Common myeloid progenitor, CD34-positive (primary cell): ENCODE measurements at regions not wholly inside any gene's neighbourhood (a gene's known extent, or its start where the extent isn't known, plus 50 kb on each side); places are given as distances from the start of the nearest gene placed in this dataset.

ENCODE experiments used
- CTCF ChIA-PET: fragments of 350-600 bp; sonication (Branson Sonifier 250); formaldehyde crosslinking; loops from one replicate; lab custom pipeline; 2021; ENCODE audit warnings: antibody characterized with exemption; lab: Charles Lee
- POLR2A ChIA-PET: fragments of 350-600 bp; sonication (Branson Sonifier 250); formaldehyde crosslinking; loops from one replicate; lab custom pipeline; 2021; ENCODE audit warnings: antibody characterized with exemption; lab: Charles Lee
- DNase-seq, 3 donors: peaks; one replicate each; pipeline versions ENCODE4 v3.0.0 to v3.0.0-alpha.2; 2013
- H3K27ac ChIP-seq, 2 experiments: 1 replicate in 1 of 2; 2 replicates in 1 of 2; pipeline ENCODE4 v1.7.0; 2013; ENCODE audit warnings: inconsistent platforms in 2 of 2, low read length in 2 of 2, mild to moderate bottlenecking in 2 of 2, low read depth in 1 of 2, moderate library complexity in 1 of 2; ENCODE audit not compliant: severe bottlenecking in 2 of 2, insufficient read depth in 1 of 2, poor library complexity in 1 of 2
- H3K27me3 ChIP-seq, 5 experiments: replicated peaks in 2 of 5; 1 replicate in 3 of 5; 2 replicates in 2 of 5; pipeline versions ENCODE4 v1.6.1 to v1.7.0; 2013; ENCODE audit warnings: low read length in 4 of 5, mild to moderate bottlenecking in 2 of 5, moderate library complexity in 2 of 5, inconsistent platforms in 1 of 5; ENCODE audit not compliant: insufficient read depth in 5 of 5, control insufficient read depth in 4 of 5
- H3K36me3 ChIP-seq, 4 experiments: 1 replicate in 2 of 4; 2 replicates in 2 of 4; pipeline versions ENCODE4 v1.6.1 to v1.7.0; 2013; ENCODE audit warnings: low read length in 3 of 4, control low read depth in 1 of 4, mild to moderate bottlenecking in 1 of 4; ENCODE audit not compliant: control insufficient read depth in 4 of 4, insufficient read depth in 4 of 4
- H3K4me1 ChIP-seq, 4 experiments: 1 replicate in 3 of 4; 2 replicates in 1 of 4; pipeline versions ENCODE4 v1.6.1 to v1.7.1; 2013; ENCODE audit warnings: low read length in 3 of 4, mild to moderate bottlenecking in 3 of 4, control low read depth in 1 of 4, inconsistent platforms in 1 of 4, moderate library complexity in 1 of 4; ENCODE audit not compliant: control insufficient read depth in 4 of 4, insufficient read depth in 4 of 4; ENCODE audit errors: control extremely low read depth in 1 of 4
- H3K4me3 ChIP-seq, 7 experiments: 1 replicate in 4 of 7; 2 replicates in 3 of 7; pipeline versions ENCODE4 v1.5.1 to v1.7.0; 2013; ENCODE audit warnings: mild to moderate bottlenecking in 7 of 7, low read length in 6 of 7, moderate library complexity in 6 of 7, inconsistent platforms in 2 of 7, low read depth in 2 of 7, control low read depth in 1 of 7; ENCODE audit not compliant: insufficient read depth in 4 of 7, control insufficient read depth in 1 of 7; ENCODE audit errors: extremely low read depth in 1 of 7
- H3K9me3 ChIP-seq, 5 experiments: 1 replicate in 4 of 5; 2 replicates in 1 of 5; pipeline versions ENCODE4 v1.6.1 to v1.7.1; 2013; ENCODE audit warnings: low read length in 4 of 5, mild to moderate bottlenecking in 2 of 5, inconsistent platforms in 1 of 5, low read depth in 1 of 5, moderate library complexity in 1 of 5; ENCODE audit not compliant: control insufficient read depth in 4 of 5, insufficient read depth in 2 of 5; ENCODE audit errors: control extremely low read depth in 1 of 5
- WGBS: methylation state at CpG from one replicate; pipeline ENCODE4 v1.1.5; 2013; ENCODE audit not compliant: insufficient coverage; 5-methylcytosine and 5-hydroxymethylcytosine counted together

- ChIA-PET CTCF (no interaction called here), POLR2A (no interaction called here)
- H3K4me1 ChIP-seq: peaks cover 0 to 6% (median under 1%) of the 10 kb centered on the region in 4 experiments
- DNase-seq: no peak
- H3K9me3 ChIP-seq: peaks cover 0 to 4% (median 0%) of the 10 kb centered on the region in 5 experiments
- H3K36me3 ChIP-seq: no peaks in the 10 kb centered on the region
- no peak overlapping the region for H3K4me3 ChIP-seq
- peaks cover 0 to 7% (median 0%) of the 10 kb centered on the region in 5 experiments for H3K27me3 ChIP-seq
- no peak overlapping the region for H3K27ac ChIP-seq
- 86% methylated on average over 1 of the region's 3 CpGs for WGBS
Observed at GRCh38 chr17:73769479-73769878, 125.2 kb upstream of the SDK2 start.

GRCh38 chr17:73770115-73770848 is 126.0 kb upstream of the SDK2 start:
- Histone ChIP-seq H3K27ac (no peak overlapping the region), H3K9me3 (peaks cover 0 to 4% (median 0%) of the 10 kb centered on the region in 5 experiments), H3K4me1 (peaks cover 0 to 6% (median under 1%) of the 10 kb centered on the region in 4 experiments), H3K36me3 (no peaks in the 10 kb centered on the region), H3K4me3 (no peak overlapping the region), H3K27me3 (peaks cover 0 to 7% (median 0%) of the 10 kb centered on the region in 5 experiments)
- 67% methylated on average over 8 of the region's 12 CpGs for whole genome bisulfite sequencing
- peak; percentile 9 to 64 (median 35) for DNase-seq
- ChIA-PET CTCF (no interaction called here), POLR2A (no interaction called here)

- H3K27me3 ChIP-seq: peaks cover 0 to 7% (median 0%) of the 10 kb centered on the region in 5 experiments
- ChIA-PET POLR2A (no interaction called here), CTCF (no interaction called here)
- no peak overlapping the region for H3K27ac ChIP-seq
- peaks cover 0 to 6% (median under 1%) of the 10 kb centered on the region in 4 experiments for H3K4me1 ChIP-seq
- 90% methylated on average over 3 of the region's 6 CpGs for WGBS
- no peaks in the 10 kb centered on the region for H3K36me3 ChIP-seq
- DNase-seq: no peak
- peaks cover 0 to 4% (median 0%) of the 10 kb centered on the region in 5 experiments for H3K9me3 ChIP-seq
- no peak overlapping the region for H3K4me3 ChIP-seq
Observed at GRCh38 chr17:73770849-73771229, 126.6 kb upstream of the SDK2 start.

GRCh38 chr17:73772107-73772705 is 128.0 kb upstream of the SDK2 start:
- POLR2A ChIA-PET: no interaction called here
- peaks cover 0 to 4% (median 0%) of the 10 kb centered on the region in 5 experiments for H3K9me3 ChIP-seq
- no peak overlapping the region for H3K4me3 ChIP-seq
- CTCF ChIA-PET: no interaction called here
- no peaks in the 10 kb centered on the region for H3K36me3 ChIP-seq
- DNase-seq: no peak
- H3K4me1 ChIP-seq: peaks cover 0 to 6% (median under 1%) of the 10 kb centered on the region in 4 experiments
- 84% methylated on average over 4 of the region's 5 CpGs for WGBS
- H3K27ac ChIP-seq: no peak overlapping the region
- peaks cover 0 to 7% (median 0%) of the 10 kb centered on the region in 5 experiments for H3K27me3 ChIP-seq

GRCh38 chr17:73773702-73774101 is 129.5 kb upstream of the SDK2 start:
- DNase-seq: peak in 2 of 3 donors; percentile 62 to 75
- H3K27me3 ChIP-seq: peaks cover 0 to 7% (median 0%) of the 10 kb centered on the region in 5 experiments
- ChIA-PET POLR2A (interaction anchor here (0.6 kb wide), 1 partner anchor 24 kb away, joined by 3 read pairs; no protein-coding TSS in a partner anchor), CTCF (no interaction called here)
- 66% methylated on average over 7 of the region's 7 CpGs for WGBS
- no peak overlapping the region for H3K4me3 ChIP-seq
- peaks cover 0 to 4% (median 0%) of the 10 kb centered on the region in 5 experiments for H3K9me3 ChIP-seq
- no peak overlapping the region for H3K27ac ChIP-seq
- no peaks in the 10 kb centered on the region for H3K36me3 ChIP-seq
- peaks cover 0 to 6% (median under 1%) of the 10 kb centered on the region in 4 experiments for H3K4me1 ChIP-seq

GRCh38 chr17:73774852-73775251 is 130.6 kb upstream of the SDK2 start:
- Histone ChIP-seq H3K27ac (no peak overlapping the region), H3K4me3 (no peak overlapping the region), H3K9me3 (peaks cover 0 to 4% (median 0%) of the 10 kb centered on the region in 5 experiments), H3K27me3 (peaks cover 0 to 7% (median 0%) of the 10 kb centered on the region in 5 experiments), H3K36me3 (no peaks in the 10 kb centered on the region), H3K4me1 (peaks cover 0 to 6% (median under 1%) of the 10 kb centered on the region in 4 experiments)
- 92% methylated on average over 2 of the region's 7 CpGs for WGBS
- ChIA-PET POLR2A (no interaction called here), CTCF (interaction anchor here (0.6 kb wide), 1 partner anchor 1622 kb away, joined by 4 read pairs; no protein-coding TSS in a partner anchor)
- DNase-seq: no peak
